NCI-H2227 treated with DMSO at 0.1 percent for 48 hours (cell line): ENCODE measurements at regions not wholly inside any gene's neighbourhood (a gene's known extent, or its start where the extent isn't known, plus 50 kb on each side); places are given as distances from the start of the nearest gene placed in this dataset.
"Not testable (repeated sequence)": the region's sequence is repeated elsewhere in the genome, so short reads cannot be mapped to it uniquely, and the experiment has no call there.

ENCODE experiments used
- DNase-seq: peaks from one replicate; lab custom pipeline; 2025; lab: John Stamatoyannopoulos, UW

- DNase-seq: no peak
Observed at GRCh38 chr13:18949489-18949761, 232.2 kb downstream of the TUBA3C start.

GRCh38 chr13:18948664-18949488 lies 232.7 kb downstream of the TUBA3C start:
- DNase-seq: no peak

- no peak for DNase-seq
Observed at GRCh38 chr13:18948012-18948663, 233.5 kb downstream of the TUBA3C start.

- DNase-seq: no peak
Observed at GRCh38 chr13:18947376-18947977, 234.1 kb downstream of the TUBA3C start.

- DNase-seq: no peak
Observed at GRCh38 chr13:18946738-18947137, 234.9 kb downstream of the TUBA3C start.

- DNase-seq: no peak
Observed at GRCh38 chr13:18944501-18945068, 237.0 kb downstream of the TUBA3C start.

- DNase-seq: no peak
Observed at GRCh38 chr13:18943721-18944391, 237.8 kb downstream of the TUBA3C start.

- no peak for DNase-seq
Observed at GRCh38 chr13:18943273-18943672, 238.4 kb downstream of the TUBA3C start.

- no peak for DNase-seq
Observed at GRCh38 chr13:18936104-18936503, 245.5 kb downstream of the TUBA3C start.

- no peak for DNase-seq
Observed at GRCh38 chr13:18921063-18921462, 260.6 kb downstream of the TUBA3C start.

- DNase-seq: not testable (repeated sequence)
Observed at GRCh38 chr13:18905096-18905495, 276.5 kb downstream of the TUBA3C start.

GRCh38 chr13:18895411-18895810 lies 286.2 kb downstream of the TUBA3C start:
- not testable (repeated sequence) for DNase-seq

- DNase-seq: not testable (repeated sequence)
Observed at GRCh38 chr13:18891242-18891641, 290.4 kb downstream of the TUBA3C start.

- peak; percentile 1 for DNase-seq
Observed at GRCh38 chr13:18874875-18875789, 306.5 kb downstream of the TUBA3C start.

- DNase-seq: not testable (repeated sequence)
Observed at GRCh38 chr13:18870557-18870956, 311.1 kb downstream of the TUBA3C start.

- not testable (repeated sequence) for DNase-seq
Observed at GRCh38 chr13:18869365-18869764, 312.3 kb downstream of the TUBA3C start.

- DNase-seq: not testable (repeated sequence)
Observed at GRCh38 chr13:18837986-18838629, 343.5 kb downstream of the TUBA3C start.

- DNase-seq: not testable (repeated sequence)
Observed at GRCh38 chr13:18837179-18837745, 344.4 kb downstream of the TUBA3C start.

- DNase-seq: not testable (repeated sequence)
Observed at GRCh38 chr13:18836371-18837178, 345.0 kb downstream of the TUBA3C start.
